Bronchial epithelial cell (primary cell): ENCODE measurements at regions not wholly inside any gene's neighbourhood (a gene's known extent, or its start where the extent isn't known, plus 50 kb on each side); places are given as distances from the start of the nearest gene placed in this dataset.
"Not testable (repeated sequence)": the region's sequence is repeated elsewhere in the genome, so short reads cannot be mapped to it uniquely, and the experiment has no call there.

Source experiments
- DNase-seq: peaks from one replicate; pipeline ENCODE4 v3.0.0-alpha.2; 2010; ENCODE audit warnings: low read depth
- FAIRE-seq: peaks from 2 replicates; lab custom pipeline; 2011; peaks lifted over from hg19 to GRCh38; lab: Jason Lieb, UNC
- H3K27me3 ChIP-seq: 2 replicates; pipeline ENCODE4 v1.5.1; 2011; ENCODE audit warnings: low read length; ENCODE audit not compliant: control insufficient read depth, insufficient read depth
- H3K36me3 ChIP-seq: 2 replicates; pipeline ENCODE4 v1.5.1; 2011; ENCODE audit warnings: low read length; ENCODE audit not compliant: control insufficient read depth, insufficient read depth
- H3K4me3 ChIP-seq: 2 replicates; pipeline ENCODE4 v1.5.1; 2011; ENCODE audit warnings: mild to moderate bottlenecking, low read depth, low read length, control low read depth
- CTCF ChIP-seq: IDR thresholded peaks from 2 replicates; pipeline ENCODE4 v1.5.1; 2011; ENCODE audit warnings: mild to moderate bottlenecking, moderate library complexity, low read length, control low read depth, inconsistent platforms; ENCODE audit not compliant: insufficient read depth, severe bottlenecking

DNA sequence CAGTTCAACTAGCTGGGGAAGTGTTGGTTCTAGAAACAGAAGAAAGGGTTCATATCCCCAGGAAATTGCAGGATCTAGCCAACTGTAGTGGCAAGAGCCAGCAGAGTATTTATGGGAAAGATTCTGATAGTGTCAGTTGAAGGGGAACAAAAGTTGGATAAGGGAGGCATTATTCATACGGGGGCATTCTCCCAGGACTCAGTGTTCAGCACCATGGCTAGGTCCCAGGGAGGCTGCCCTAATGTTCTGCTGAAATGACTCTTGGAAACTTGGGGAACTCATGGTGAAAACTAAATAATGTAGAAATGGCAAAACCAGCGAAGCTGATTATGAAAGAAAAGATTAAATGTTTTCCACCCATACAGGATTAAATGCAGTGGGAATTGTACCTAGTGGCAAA lies 543.7 kb downstream of the TRIB2 start:
- FAIRE-seq (no peak), DNase-seq (peak; percentile 2)
- Histone ChIP-seq H3K27me3 (no peaks in the 10 kb centered on the region), H3K36me3 (no peaks in the 10 kb centered on the region), H3K4me3 (no peak overlapping the region)
- TF ChIP-seq CTCF, result no peak

DNA sequence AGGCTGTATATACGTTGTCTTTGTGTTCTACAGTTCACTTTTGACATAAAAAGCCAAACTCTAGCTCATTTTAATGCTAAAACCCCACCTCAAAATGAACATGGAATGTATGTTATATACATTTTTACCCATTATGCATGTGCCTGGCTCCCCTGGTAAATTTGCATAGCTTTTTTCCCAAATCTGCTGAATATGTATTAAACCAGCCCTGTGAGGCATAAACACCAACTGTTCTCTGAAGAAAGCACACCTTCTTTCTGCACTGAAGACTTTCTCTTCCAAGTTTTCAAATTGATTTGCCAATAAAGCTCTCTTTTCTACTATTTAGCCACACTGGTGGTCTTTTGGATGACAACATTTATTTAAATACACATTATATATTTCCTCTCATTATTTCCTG lies 549.4 kb downstream of the TRIB2 start:
- DNase-seq, result no peak
- no peak for FAIRE-seq
- TF ChIP-seq CTCF, result no peak
- Histone ChIP-seq H3K27me3 (no peaks in the 10 kb centered on the region), H3K4me3 (no peak overlapping the region), H3K36me3 (no peaks in the 10 kb centered on the region)

DNA sequence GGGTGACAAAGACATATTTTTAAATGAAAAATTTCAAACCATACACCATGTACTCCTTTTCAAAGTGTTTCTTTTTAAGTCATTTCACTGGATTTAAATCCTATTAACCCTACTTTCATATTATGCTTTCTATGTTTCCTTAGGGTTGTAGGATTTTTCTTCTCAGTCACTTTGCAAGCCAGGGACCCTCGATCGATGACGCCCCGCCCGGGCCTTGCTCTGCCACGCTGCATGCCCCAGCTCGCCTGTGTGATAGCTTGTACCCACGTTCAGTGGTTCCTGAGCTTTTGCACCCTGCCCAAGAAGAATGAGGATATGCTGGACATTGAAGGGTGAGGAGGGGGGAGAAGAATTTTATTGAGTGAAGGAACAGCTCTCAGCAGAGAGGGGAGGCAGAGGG lies 568.0 kb downstream of the TRIB2 start:
- no peaks in the 10 kb centered on the region for H3K36me3 ChIP-seq
- H3K27me3 ChIP-seq, result no peaks in the 10 kb centered on the region
- no peak for DNase-seq
- TF ChIP-seq CTCF, result no peak
- no peak for FAIRE-seq
- H3K4me3 ChIP-seq, result no peak overlapping the region

DNA sequence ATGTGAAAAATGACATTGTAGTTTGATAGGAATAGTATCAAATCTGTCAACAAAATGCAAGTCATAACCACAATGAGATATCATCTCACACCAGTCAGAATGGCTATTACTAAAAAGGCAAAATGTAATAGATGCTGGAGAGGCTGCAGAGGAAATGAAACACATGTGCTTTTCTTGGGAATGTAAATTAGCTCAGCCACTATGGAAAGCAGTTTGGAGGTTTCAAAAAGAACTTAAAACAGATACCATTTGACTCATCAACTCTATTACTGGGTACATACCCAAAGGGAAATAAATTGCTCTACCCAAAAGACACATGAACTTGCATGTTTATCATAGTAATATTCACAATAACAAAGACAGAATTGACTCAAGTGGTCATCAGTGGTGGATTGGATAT lies 572.6 kb downstream of the TRIB2 start:
- DNase-seq, result no peak
- Histone ChIP-seq H3K36me3 (no peaks in the 10 kb centered on the region), H3K27me3 (no peaks in the 10 kb centered on the region), H3K4me3 (no peak overlapping the region)
- no peak for TF ChIP-seq CTCF
- no peak for FAIRE-seq

- DNase-seq, H3K36me3 ChIP-seq, H3K4me3 ChIP-seq, FAIRE-seq, H3K27me3 ChIP-seq: not testable (repeated sequence)
Measured at GRCh38 chr2:13308478-13308805, 591.7 kb downstream of the TRIB2 start.

DNA sequence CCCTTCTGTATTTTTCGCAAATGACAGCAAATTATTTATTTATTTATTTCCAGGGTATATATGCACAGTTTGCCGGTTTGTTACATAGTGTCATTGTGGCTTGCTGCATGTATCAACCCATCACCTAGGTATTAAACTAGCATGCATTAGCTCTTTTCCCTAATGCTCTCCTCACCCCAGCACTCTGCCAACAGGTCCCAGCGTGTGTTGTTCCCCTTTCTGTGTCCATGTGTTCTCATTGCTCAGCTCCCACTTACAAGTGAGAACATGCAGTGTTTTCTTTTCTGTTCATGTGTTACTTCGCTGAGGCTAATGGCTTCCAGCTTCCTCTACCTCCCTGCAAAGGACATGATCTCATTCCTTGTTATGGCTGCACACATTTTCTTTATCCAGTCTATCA lies 592.3 kb downstream of the TRIB2 start:
- FAIRE-seq, result no peak
- no peaks in the 10 kb centered on the region for H3K36me3 ChIP-seq
- no peak overlapping the region for H3K4me3 ChIP-seq
- H3K27me3 ChIP-seq, result no peaks in the 10 kb centered on the region
- DNase-seq, result peak; percentile 82
- no peak for TF ChIP-seq CTCF
